ENCODE measurements at regions not wholly inside any gene's neighbourhood (a gene's known extent, or its start where the extent isn't known, plus 50 kb on each side); places are given as distances from the start of the nearest gene placed in this dataset.

- ChIA-PET CTCF (no interaction called here), POLR2A (no interaction called here), RAD21 (ENCODE audit: low non-redundant PET in 1 of 2, low total read pairs in 2 of 2, uncharacterized antibody in 2 of 2, unreplicated experiment in 2 of 2) (no interaction called here)
- no peak overlapping the region for H3K4me2 ChIP-seq (ENCODE audit: low read length)
- no peaks in the 10 kb centered on the region for H3K4me1 ChIP-seq (ENCODE audit: control insufficient read depth in 1 of 2, insufficient read depth in 2 of 2, low read length in 2 of 2)
- no TSS peak for BruUV-seq (replicated peaks)
- H3K9me3 ChIP-seq (ENCODE audit: control insufficient read depth in 1 of 2, insufficient read depth in 1 of 2, low read depth in 1 of 2, low read length in 2 of 2): no peaks in the 10 kb centered on the region
- H3K9me2 ChIP-seq (ENCODE audit: insufficient read depth): no peaks in the 10 kb centered on the region
- H3K36me3 ChIP-seq (ENCODE audit: control insufficient read depth in 1 of 2, insufficient read depth in 2 of 2, low read length in 2 of 2): no peaks in the 10 kb centered on the region
- H4K20me1 ChIP-seq (ENCODE audit: insufficient read depth): no peaks in the 10 kb centered on the region
- H3K4me3 ChIP-seq (replicated peaks in 1 of 2; ENCODE audit: low read depth in 1 of 2, low read length in 2 of 2): no peak overlapping the region
- no peak for TF ChIP-seq SIN3A (IDR thresholded peaks at IDR 0.05; ENCODE audit: low read depth)
- no peak for TF ChIP-seq MAX (IDR thresholded peaks at IDR 0.05)
- no peak for TF ChIP-seq JUND (IDR thresholded peaks at IDR 0.05)
- no peak for TF ChIP-seq TCF7L2 (IDR thresholded peaks at IDR 0.05; ENCODE audit: borderline replicate concordance, extremely low read depth, insufficient read depth, insufficient read length)
- no peak for TF ChIP-seq SP1 (IDR thresholded peaks at IDR 0.05; ENCODE audit: low read depth)
- no peak for TF ChIP-seq CEBPB (IDR thresholded peaks at IDR 0.05; ENCODE audit: low read depth)
- no peak for TF ChIP-seq EZH2phosphoT487 (IDR thresholded peaks at IDR 0.05; ENCODE audit: borderline replicate concordance)
- TF ChIP-seq ZBTB33 (IDR thresholded peaks at IDR 0.05; ENCODE audit: extremely low read depth, insufficient replicate concordance, low read length): no peak
- TF ChIP-seq POLR2AphosphoS5 (IDR thresholded peaks at IDR 0.05; ENCODE audit: low read depth, low read length): no peak
- TF ChIP-seq REST (IDR thresholded peaks at IDR 0.05; ENCODE audit: low read depth): no peak
- no peak for TF ChIP-seq POLR2A (IDR thresholded peaks at IDR 0.05; ENCODE audit: borderline replicate concordance, extremely low read depth, insufficient read depth, insufficient read length)
- no peak for TF ChIP-seq FOSL1 (IDR thresholded peaks at IDR 0.05; ENCODE audit: low read depth)
- no peak for TF ChIP-seq RAD21 (IDR thresholded peaks at IDR 0.05; ENCODE audit: low read depth)
- TF ChIP-seq EZH2 (IDR thresholded peaks at IDR 0.05): no peak
- no peak for TF ChIP-seq EGR1 (IDR thresholded peaks at IDR 0.05; ENCODE audit: low read depth)
- no peak for TF ChIP-seq ELF1 (IDR thresholded peaks at IDR 0.05; ENCODE audit: borderline replicate concordance, low read depth)
- no peak for TF ChIP-seq SRF (IDR thresholded peaks at IDR 0.05; ENCODE audit: low read depth)
- H2AFZ ChIP-seq (ENCODE audit: low read depth, low read length, poor library complexity, severe bottlenecking): no peak overlapping the region
- no peak overlapping the region for H3K9ac ChIP-seq (ENCODE audit: low read length)
- H3K27me3 ChIP-seq (ENCODE audit: insufficient read depth, low read length): no peaks in the 10 kb centered on the region
- H3K79me2 ChIP-seq (ENCODE audit: insufficient read depth, low read length): no peaks in the 10 kb centered on the region
- DNase-seq (ENCODE audit: low read depth, low spot score) (no peak), ATAC-seq (no peak)
- H3K27ac ChIP-seq (ENCODE audit: low read depth, low read length): no peak overlapping the region
- intact Hi-C loops (cut with micrococcal nuclease): no loop called here
These were observed 148.3 kb upstream of the IMPG1 start for GRCh38 chr6:76220805-76221204.

All from HCT116 (cell line).